ENCODE measurements at regions not wholly inside any gene's neighbourhood (a gene's known extent, or its start where the extent isn't known, plus 50 kb on each side); places are given as distances from the start of the nearest gene placed in this dataset.

DNA sequence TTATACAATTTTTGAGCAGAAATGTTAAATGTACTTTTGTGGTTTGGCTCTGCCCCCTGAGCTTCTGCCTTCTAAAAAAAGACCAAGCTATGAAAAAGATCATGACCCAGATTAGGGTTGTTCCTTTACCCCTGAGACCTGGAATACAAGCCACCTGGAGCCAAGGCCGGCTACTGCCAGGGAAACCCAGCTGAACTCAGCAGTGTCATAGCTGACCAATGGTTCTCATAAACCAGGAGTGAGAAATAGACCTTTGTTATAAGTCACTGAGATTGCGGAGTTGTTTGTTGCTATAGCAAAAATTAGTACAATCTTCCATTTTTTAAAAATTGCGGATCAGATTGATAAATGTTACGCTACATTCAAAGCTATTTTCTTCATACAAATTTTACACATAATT is 1261.7 kb downstream of the ROBO1 start:
- TF ChIP-seq POLR2AphosphoS5 (IDR thresholded peaks at IDR 0.05) (no peak), CTCF (IDR thresholded peaks at IDR 0.05 in 8 of 11, conservative IDR thresholded peaks at IDR 0.05 in 3 of 11) (no peak), POLR2A (IDR thresholded peaks at IDR 0.05) (no peak)
- no peaks in the 10 kb centered on the region for H3K36me3 ChIP-seq
- peaks cover 0 to 13% (median 4%) of the 10 kb centered on the region in 8 donors for H3K9me3 ChIP-seq
- no peak overlapping the region for H3K27ac ChIP-seq
- no peaks in the 10 kb centered on the region for H3K27me3 ChIP-seq (replicated peaks in 1 of 7)
- WGBS, 5 donors: 64 to 76% (median 66%) methylated on average over 4 of the region's 4 CpGs
- no peaks in the 10 kb centered on the region for H3K4me1 ChIP-seq
- DNase-seq: no peak
- no peak overlapping the region for H3K4me3 ChIP-seq
- intact Hi-C loops (cut with DNase I; ENCODE audit: low total_unique reads): no loop called here

- DNase-seq: no peak
- TF ChIP-seq POLR2A (IDR thresholded peaks at IDR 0.05): no peak
- TF ChIP-seq CTCF (IDR thresholded peaks at IDR 0.05 in 8 of 11, conservative IDR thresholded peaks at IDR 0.05 in 3 of 11): no peak
- no peak for TF ChIP-seq POLR2AphosphoS5 (IDR thresholded peaks at IDR 0.05)
- 67 to 83% (median 69%) methylated on average over 2 of the region's 2 CpGs for WGBS, 5 donors
- intact Hi-C loops (cut with DNase I; ENCODE audit: low total_unique reads): no loop called here
- no peaks in the 10 kb centered on the region for H3K36me3 ChIP-seq
- no peaks in the 10 kb centered on the region for H3K27me3 ChIP-seq (replicated peaks in 1 of 7)
- no peaks in the 10 kb centered on the region for H3K4me1 ChIP-seq
- no peak overlapping the region for H3K4me3 ChIP-seq
- peak overlapping the region in 2 of 8 donors; percentile 5 to 24 for H3K27ac ChIP-seq
- H3K9me3 ChIP-seq: peaks cover 0 to 13% (median 4%) of the 10 kb centered on the region in 8 donors
Observed at GRCh38 chr3:78506581-78507195, 1261.1 kb downstream of the ROBO1 start.

GRCh38 chr3:78507196-78507984 is 1260.4 kb downstream of the ROBO1 start:
- H3K4me3 ChIP-seq: no peak overlapping the region
- 59 to 76% (median 71%) methylated on average over 6 of the region's 6 CpGs for WGBS, 5 donors
- intact Hi-C loops (cut with DNase I; ENCODE audit: low total_unique reads): no loop called here

More at GRCh38 chr3:78507196-78507984, 1260.4 kb downstream of the ROBO1 start:
- Histone ChIP-seq H3K27ac (peak overlapping the region in 1 of 8 donors; percentile 24), H3K36me3 (no peaks in the 10 kb centered on the region), H3K27me3 (replicated peaks in 1 of 7) (no peaks in the 10 kb centered on the region), H3K9me3 (peaks cover 0 to 13% (median 4%) of the 10 kb centered on the region in 8 donors), H3K4me1 (no peaks in the 10 kb centered on the region)
- DNase-seq: no peak
- no peak for TF ChIP-seq POLR2A (IDR thresholded peaks at IDR 0.05)
- TF ChIP-seq POLR2AphosphoS5 (IDR thresholded peaks at IDR 0.05): no peak
- no peak for TF ChIP-seq CTCF (IDR thresholded peaks at IDR 0.05 in 8 of 11, conservative IDR thresholded peaks at IDR 0.05 in 3 of 11)
